ENCODE measurements at regions not wholly inside any gene's neighbourhood (a gene's known extent, or its start where the extent isn't known, plus 50 kb on each side); places are given as distances from the start of the nearest gene placed in this dataset.

- no peak for TF ChIP-seq ZNF8 (CRISPR knock-in tag; IDR thresholded peaks at IDR 0.05)
- no peak for TF ChIP-seq ZFP30 (CRISPR knock-in tag; IDR thresholded peaks at IDR 0.05)
- TF ChIP-seq, protein P1, sequence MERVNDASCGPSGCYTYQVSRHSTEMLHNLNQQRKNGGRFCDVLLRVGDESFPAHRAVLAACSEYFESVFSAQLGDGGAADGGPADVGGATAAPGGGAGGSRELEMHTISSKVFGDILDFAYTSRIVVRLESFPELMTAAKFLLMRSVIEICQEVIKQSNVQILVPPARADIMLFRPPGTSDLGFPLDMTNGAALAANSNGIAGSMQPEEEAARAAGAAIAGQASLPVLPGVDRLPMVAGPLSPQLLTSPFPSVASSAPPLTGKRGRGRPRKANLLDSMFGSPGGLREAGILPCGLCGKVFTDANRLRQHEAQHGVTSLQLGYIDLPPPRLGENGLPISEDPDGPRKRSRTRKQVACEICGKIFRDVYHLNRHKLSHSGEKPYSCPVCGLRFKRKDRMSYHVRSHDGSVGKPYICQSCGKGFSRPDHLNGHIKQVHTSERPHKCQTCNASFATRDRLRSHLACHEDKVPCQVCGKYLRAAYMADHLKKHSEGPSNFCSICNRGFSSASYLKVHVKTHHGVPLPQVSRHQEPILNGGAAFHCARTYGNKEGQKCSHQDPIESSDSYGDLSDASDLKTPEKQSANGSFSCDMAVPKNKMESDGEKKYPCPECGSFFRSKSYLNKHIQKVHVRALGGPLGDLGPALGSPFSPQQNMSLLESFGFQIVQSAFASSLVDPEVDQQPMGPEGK (CRISPR knock-in tag; IDR thresholded peaks at IDR 0.05; ENCODE audit: borderline replicate concordance), result no peak
- TF ChIP-seq POU6F1 (CRISPR knock-in tag; IDR thresholded peaks at IDR 0.05; ENCODE audit: borderline replicate concordance, low read depth), result no peak
- no peak for TF ChIP-seq ZNF70 (CRISPR knock-in tag; IDR thresholded peaks at IDR 0.05)
- TF ChIP-seq CSDC2 (CRISPR knock-in tag; IDR thresholded peaks at IDR 0.05), result no peak
- TF ChIP-seq PPARA (CRISPR knock-in tag; IDR thresholded peaks at IDR 0.05; ENCODE audit: borderline replicate concordance), result no peak
- TF ChIP-seq, protein P2, sequence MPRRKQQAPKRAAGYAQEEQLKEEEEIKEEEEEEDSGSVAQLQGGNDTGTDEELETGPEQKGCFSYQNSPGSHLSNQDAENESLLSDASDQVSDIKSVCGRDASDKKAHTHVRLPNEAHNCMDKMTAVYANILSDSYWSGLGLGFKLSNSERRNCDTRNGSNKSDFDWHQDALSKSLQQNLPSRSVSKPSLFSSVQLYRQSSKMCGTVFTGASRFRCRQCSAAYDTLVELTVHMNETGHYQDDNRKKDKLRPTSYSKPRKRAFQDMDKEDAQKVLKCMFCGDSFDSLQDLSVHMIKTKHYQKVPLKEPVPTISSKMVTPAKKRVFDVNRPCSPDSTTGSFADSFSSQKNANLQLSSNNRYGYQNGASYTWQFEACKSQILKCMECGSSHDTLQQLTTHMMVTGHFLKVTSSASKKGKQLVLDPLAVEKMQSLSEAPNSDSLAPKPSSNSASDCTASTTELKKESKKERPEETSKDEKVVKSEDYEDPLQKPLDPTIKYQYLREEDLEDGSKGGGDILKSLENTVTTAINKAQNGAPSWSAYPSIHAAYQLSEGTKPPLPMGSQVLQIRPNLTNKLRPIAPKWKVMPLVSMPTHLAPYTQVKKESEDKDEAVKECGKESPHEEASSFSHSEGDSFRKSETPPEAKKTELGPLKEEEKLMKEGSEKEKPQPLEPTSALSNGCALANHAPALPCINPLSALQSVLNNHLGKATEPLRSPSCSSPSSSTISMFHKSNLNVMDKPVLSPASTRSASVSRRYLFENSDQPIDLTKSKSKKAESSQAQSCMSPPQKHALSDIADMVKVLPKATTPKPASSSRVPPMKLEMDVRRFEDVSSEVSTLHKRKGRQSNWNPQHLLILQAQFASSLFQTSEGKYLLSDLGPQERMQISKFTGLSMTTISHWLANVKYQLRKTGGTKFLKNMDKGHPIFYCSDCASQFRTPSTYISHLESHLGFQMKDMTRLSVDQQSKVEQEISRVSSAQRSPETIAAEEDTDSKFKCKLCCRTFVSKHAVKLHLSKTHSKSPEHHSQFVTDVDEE (CRISPR knock-in tag; IDR thresholded peaks at IDR 0.05), result no peak
- TF ChIP-seq ISL1 (CRISPR knock-in tag; IDR thresholded peaks at IDR 0.05), result no peak
- no peak for TF ChIP-seq TOX (CRISPR knock-in tag; IDR thresholded peaks at IDR 0.05; ENCODE audit: borderline replicate concordance)
- TF ChIP-seq ARNTL (CRISPR knock-in tag; IDR thresholded peaks at IDR 0.05; ENCODE audit: borderline replicate concordance, low read depth), result no peak
- no peak for TF ChIP-seq TCF4 (CRISPR knock-in tag; IDR thresholded peaks at IDR 0.05; ENCODE audit: borderline replicate concordance)
- no peak for TF ChIP-seq ZFP3 (CRISPR knock-in tag; IDR thresholded peaks at IDR 0.05)
- no peak for TF ChIP-seq BACH2 (CRISPR knock-in tag; IDR thresholded peaks at IDR 0.05; ENCODE audit: borderline replicate concordance)
- no peak for TF ChIP-seq ZNF565 (CRISPR knock-in tag; conservative IDR thresholded peaks at IDR 0.05; ENCODE audit: low read depth)
- no peak for TF ChIP-seq CREB5 (CRISPR knock-in tag; IDR thresholded peaks at IDR 0.05; ENCODE audit: low read depth)
- TF ChIP-seq GLIS3 (CRISPR knock-in tag; IDR thresholded peaks at IDR 0.05), result no peak
These were observed 324.4 kb downstream of the PRELID2 start for GRCh38 chr5:145510769-145511168.

DNA sequence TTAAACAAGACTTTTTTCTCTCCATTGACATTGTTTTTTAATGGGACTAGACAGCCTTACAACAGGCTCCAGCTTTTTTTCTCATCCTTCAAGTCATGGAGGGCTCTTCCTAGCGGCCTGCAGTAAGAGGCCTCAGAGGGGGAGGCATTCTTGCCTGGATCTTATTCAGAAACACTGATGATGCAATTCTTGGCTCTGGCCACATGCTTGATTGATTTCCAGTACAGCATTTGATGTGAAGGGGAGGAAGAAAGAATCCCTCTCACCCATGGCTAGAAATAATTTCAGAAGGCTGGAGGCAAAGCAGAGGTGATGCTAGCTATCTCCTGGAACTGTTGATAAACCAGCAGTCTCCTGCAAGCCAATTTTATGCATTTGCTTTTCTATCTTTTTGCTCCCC is 324.8 kb downstream of the PRELID2 start:
- no peak for TF ChIP-seq RARB (CRISPR knock-in tag; IDR thresholded peaks at IDR 0.05)
- TF ChIP-seq, protein P3, sequence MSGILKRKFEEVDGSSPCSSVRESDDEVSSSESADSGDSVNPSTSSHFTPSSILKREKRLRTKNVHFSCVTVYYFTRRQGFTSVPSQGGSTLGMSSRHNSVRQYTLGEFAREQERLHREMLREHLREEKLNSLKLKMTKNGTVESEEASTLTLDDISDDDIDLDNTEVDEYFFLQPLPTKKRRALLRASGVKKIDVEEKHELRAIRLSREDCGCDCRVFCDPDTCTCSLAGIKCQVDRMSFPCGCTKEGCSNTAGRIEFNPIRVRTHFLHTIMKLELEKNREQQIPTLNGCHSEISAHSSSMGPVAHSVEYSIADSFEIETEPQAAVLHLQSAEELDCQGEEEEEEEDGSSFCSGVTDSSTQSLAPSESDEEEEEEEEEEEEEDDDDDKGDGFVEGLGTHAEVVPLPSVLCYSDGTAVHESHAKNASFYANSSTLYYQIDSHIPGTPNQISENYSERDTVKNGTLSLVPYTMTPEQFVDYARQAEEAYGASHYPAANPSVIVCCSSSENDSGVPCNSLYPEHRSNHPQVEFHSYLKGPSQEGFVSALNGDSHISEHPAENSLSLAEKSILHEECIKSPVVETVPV (CRISPR knock-in tag; IDR thresholded peaks at IDR 0.05), result no peak
- no peak for TF ChIP-seq OSR1 (CRISPR knock-in tag; IDR thresholded peaks at IDR 0.05)
- no peak for TF ChIP-seq POU6F1 (CRISPR knock-in tag; IDR thresholded peaks at IDR 0.05; ENCODE audit: borderline replicate concordance, low read depth)
- TF ChIP-seq ZFP30 (CRISPR knock-in tag; IDR thresholded peaks at IDR 0.05), result no peak
- TF ChIP-seq ARNTL (CRISPR knock-in tag; IDR thresholded peaks at IDR 0.05; ENCODE audit: borderline replicate concordance, low read depth), result no peak
- TF ChIP-seq PPARA (CRISPR knock-in tag; IDR thresholded peaks at IDR 0.05; ENCODE audit: borderline replicate concordance), result no peak
- TF ChIP-seq CREB5 (CRISPR knock-in tag; IDR thresholded peaks at IDR 0.05; ENCODE audit: low read depth), result no peak
- no peak for TF ChIP-seq CSDC2 (CRISPR knock-in tag; IDR thresholded peaks at IDR 0.05)
- no peak for TF ChIP-seq TCF4 (CRISPR knock-in tag; IDR thresholded peaks at IDR 0.05; ENCODE audit: borderline replicate concordance)
- ATAC-seq, result peak; percentile 80

More at GRCh38 chr5:145510769-145511168, 324.4 kb downstream of the PRELID2 start:
- peak; percentile 82 for ATAC-seq
